ENCODE measurements at regions not wholly inside any gene's neighbourhood (a gene's known extent, or its start where the extent isn't known, plus 50 kb on each side); places are given as distances from the start of the nearest gene placed in this dataset.
"Not testable (repeated sequence)": the region's sequence is repeated elsewhere in the genome, so short reads cannot be mapped to it uniquely, and the experiment has no call there.

DNA sequence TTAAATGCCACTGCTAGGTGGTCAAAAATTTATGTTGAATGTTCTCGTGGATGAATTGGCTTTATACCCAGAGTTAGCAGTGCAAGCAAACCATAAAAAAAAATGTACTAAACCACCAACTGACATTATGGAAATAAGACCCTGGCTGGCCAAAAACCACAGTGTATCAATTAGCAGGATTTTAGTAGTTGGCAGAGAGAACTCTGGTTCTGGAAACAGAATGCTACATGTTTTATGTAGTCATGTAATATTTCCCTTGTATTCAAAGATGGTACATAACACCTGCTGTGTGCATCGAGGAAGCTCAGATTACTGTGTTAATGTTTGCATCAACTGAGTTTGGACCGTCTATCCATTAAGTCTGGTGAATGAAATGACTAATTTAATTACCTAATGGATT is 618.5 kb downstream of the CCSER2 start:
- DNase-seq: no peak

GRCh38 chr10:84948644-84949043 is 620.3 kb downstream of the CCSER2 start:
- no peak for DNase-seq

- no peak for DNase-seq
These were observed 623.2 kb downstream of the CCSER2 start for GRCh38 chr10:84951616-84952015.

GRCh38 chr10:84957427-84957826 is 629.0 kb downstream of the CCSER2 start:
- DNase-seq: no peak

- no peak for DNase-seq
These were observed 637.1 kb downstream of the CCSER2 start for GRCh38 chr10:84965468-84965867.

- no peak for DNase-seq
These were observed 638.5 kb downstream of the CCSER2 start for GRCh38 chr10:84966708-84967441.

GRCh38 chr10:84969297-84969696 is 640.9 kb downstream of the CCSER2 start:
- DNase-seq: not testable (repeated sequence)

DNA sequence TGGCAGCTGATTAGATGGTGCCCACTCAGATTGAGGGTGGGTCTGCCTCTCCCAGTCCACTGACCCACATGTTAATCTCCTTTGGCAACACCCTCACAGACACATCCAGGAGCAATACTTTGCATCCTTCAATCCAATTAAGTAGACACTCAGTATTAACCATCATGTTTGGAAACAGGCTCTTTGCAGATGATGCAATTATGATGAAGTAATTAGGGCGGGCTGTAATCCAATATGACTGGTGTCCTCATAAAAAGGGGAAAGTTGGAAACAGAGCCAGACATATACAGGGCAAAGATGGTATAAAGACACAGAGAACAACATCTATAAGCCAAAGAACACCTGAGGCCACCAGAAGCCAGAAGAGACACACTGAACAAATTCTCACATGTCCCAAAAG is 658.6 kb downstream of the CCSER2 start:
- DNase-seq: no peak

GRCh38 chr10:84988011-84988410 is 659.6 kb downstream of the CCSER2 start:
- no peak for DNase-seq

DNA sequence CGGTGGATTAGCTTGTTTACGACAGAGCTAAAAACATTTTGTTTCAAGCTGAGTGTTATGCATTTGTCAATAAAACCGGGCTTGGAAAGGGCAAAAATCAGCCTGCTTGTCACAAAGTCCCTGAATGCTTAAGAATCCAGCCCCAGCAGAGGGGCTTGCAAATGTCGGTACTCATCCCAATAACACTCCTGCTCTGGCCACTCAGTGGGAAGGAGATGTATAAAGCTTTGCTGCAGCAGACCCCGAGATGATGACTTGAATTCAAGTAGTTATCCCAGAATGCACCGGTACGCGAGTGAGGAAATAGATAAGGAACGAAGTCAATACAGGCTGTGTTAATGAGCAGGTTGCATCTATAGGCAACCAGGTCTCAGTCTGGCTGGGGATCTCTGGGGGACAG is 662.3 kb downstream of the CCSER2 start:
- no peak for DNase-seq

DNA sequence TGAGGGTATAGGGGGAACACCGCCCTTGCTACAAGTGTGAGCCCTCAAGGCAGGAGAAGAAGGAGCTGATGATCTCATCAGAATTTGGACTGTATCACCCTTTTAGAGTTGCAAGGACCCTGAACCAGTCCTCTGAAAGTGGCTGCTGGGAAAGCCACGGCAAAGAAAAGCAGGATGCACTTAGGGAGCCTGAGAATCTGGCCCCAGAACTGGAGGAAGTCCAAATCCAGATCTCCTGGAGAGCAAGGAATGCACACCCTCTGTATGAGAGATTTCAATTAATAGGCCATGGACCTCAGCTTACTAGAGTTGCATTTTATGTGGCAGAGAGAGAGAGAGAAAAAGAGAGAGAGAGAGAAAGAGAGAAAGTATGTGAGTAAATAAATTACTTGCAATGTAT is 662.9 kb downstream of the CCSER2 start:
- no peak for DNase-seq

DNA sequence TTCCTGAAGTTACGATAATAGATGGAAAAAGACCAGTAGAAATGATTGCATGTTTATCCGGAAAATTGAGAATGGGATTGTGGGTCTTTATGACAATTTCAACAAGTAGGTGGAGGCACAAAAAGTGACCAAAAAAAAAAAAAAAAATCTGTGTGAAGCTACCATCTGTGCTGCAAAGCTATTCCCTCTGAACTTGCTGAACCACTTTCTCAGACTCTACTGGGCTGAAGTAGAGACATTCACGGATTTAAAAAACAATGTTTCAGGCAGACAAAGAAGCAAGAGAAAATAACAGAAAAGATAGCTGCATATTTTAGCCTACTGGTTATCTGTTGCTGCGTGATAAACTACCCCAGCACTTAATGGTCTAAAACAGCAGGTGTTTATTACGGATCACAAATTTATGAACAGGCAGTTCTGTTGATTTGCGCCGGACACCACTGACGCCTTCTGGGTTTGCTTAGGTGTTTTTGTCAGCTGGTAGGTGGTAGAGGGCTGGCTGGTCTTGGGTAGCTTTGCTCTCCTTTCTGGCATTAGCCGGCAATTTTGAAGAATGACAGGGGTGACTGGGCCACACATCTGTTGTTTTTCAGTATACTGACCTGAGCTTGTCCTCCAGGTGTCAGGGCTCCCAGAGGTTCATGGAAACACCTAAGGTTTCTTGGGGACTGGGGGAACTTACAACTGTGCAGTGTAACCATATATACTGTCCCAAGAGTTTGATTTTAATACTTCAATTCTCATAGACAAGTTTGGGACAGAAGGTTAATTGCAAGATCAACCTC is 665.1 kb downstream of the CCSER2 start:
- no peak for DNase-seq

- DNase-seq: no peak
These were observed 666.3 kb downstream of the CCSER2 start for GRCh38 chr10:84994722-84995121.

DNA sequence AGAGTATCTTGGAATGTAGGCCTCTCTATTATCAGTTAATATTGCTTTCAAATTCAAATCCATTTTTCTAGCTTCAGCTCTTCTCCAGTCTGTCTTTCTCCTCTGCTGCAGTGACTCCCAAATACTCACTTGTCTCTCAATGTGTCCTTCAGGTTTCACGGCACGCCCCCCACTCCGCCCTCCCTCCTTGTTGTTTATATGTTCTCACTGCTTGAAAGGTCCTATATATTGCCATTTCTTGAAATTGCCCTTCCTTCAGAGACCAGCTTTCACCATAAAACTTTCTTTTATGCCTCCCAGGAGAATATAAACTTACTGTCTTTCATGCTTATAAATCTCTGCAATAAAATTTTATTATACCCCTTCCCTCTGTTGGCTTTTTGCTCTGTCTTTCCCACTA is 668.2 kb downstream of the CCSER2 start:
- DNase-seq: no peak

DNA sequence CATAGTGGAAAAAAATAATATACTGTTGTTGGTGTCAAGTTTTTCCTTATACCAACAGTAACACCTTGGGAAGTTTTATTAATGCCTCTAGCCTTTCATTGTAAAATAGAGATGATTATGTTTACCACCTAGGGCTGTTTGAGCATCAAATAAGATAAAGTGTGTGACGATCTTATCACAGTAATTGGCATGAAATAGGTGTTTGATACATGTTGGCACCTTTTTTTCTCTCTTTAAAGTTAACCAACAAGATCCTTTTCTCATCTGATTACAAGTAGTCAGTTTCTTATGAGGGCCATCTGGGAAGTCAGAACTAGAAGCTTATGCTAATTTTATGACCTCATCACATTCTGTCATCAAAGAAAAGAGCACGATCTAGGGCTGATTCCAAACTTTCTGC is 669.5 kb downstream of the CCSER2 start:
- no peak for DNase-seq

- no peak for DNase-seq
These were observed 671.5 kb downstream of the CCSER2 start for GRCh38 chr10:84999929-85000328.

DNA sequence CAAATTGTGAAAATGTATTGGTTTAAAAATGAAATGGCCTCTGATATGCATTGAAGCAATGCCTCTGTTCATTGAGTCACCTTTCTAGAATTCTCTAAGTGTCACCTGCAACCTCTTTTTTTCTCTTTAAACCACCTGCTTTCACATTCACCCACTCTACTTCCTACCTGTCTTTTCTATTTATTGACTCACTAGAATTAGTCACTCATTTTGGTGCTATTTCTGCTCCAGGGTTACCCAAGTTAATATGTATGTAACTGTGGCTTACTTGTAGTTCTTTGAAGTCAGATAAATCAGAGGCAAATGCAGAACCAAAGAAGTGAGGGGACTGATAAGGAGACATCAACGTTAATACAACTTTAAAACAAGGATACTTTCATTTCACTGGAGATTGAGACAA is 674.7 kb downstream of the CCSER2 start:
- DNase-seq: no peak

GRCh38 chr10:85008488-85009184 is 680.2 kb downstream of the CCSER2 start:
- no peak for DNase-seq

DNA sequence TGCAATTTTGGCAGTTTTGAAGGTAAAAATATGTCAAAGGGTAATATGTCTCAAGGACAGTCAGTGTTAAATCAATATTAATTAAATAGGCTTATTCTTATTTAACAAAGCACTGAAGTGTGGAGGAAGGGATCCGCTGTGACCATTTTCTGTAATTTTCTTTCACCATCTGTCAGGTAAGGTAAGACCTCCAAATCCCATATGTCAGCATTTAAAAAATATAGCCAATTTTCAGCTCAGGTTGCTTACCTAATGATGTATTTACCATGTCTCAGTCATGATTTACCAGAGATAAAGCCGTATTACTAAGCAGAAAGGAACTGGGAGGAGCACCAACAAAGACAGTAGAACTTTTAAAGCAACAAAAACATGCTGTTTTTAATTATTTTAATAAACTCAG is 683.9 kb downstream of the CCSER2 start:
- no peak for DNase-seq

DNA sequence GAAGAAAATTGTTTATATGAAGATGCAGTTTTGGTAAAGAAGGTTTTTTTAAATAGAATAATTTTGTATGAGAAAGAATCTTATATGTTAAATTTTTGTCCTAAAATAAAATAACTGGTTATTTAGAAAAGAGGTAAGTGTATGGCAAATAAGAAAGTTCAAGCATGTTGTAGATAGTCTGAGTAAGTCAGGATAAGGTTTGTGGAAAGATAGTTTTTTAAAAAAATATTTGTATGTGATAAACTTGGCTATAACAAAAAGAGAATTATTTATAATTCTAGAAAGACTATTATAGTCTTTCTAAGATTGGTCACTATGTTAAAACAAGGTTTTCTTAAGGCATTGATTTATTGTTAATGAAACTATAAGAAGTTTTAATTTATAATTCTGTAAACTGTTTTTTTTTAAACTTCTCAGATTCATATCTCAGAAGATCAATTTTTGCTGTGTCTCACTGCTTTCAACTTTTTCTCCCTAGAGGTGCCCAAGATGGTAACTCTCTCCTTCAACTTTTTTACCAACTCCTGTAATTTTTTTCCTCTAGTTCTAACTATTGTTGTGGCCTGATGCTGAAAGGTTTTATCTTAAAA is 698.6 kb downstream of the CCSER2 start:
- DNase-seq: no peak

GRCh38 chr10:85032981-85033380 is 704.6 kb downstream of the CCSER2 start:
- DNase-seq: no peak

DNA sequence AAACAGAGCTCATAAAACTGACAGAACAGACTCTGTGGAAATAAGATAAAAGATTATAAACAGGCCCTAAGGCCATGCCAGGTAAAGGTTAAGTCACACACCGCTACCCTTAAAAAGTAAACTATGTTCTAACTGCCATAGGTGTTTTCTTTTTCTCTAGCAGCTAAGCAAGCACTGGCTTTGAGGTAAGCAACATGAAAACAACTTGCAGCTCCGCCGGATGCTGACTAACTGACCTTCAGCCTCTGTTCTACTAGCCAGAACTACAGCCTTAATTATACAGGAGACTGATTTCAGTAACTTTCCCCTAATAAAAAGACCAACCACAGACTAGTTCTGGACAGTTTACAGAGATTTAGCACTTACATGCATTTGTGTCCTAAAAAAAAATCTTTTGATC is 708.3 kb downstream of the CCSER2 start:
- DNase-seq: no peak

DNA sequence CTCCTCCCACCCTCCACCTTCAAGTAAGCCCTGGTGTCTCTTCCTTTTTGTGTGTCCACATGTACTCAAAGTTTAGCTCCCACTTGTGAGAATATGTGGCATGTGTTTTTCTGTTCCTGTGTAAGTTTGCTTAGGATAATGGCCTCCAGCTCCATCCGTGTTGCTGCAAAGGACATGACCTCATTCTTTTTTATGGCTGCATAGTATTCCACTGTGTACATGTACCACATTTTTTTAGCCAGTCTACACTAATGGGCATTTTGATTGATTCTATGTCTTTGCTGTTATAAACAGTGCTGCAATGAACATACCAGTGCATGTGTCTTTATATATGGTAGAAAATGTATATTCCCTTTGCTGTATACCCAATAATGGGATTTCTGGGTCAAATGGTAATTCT is 710.9 kb downstream of the CCSER2 start:
- DNase-seq: no peak

- DNase-seq: no peak
These were observed 714.8 kb downstream of the CCSER2 start for GRCh38 chr10:85043207-85043606.
